NCI-H1105 (cell line): ENCODE measurements at regions not wholly inside any gene's neighbourhood (a gene's known extent, or its start where the extent isn't known, plus 50 kb on each side); places are given as distances from the start of the nearest gene placed in this dataset.
A peak's percentile ranks its signal among the peaks of the same experiment; 100 is the strongest.
"Not testable (repeated sequence)": the region's sequence is repeated elsewhere in the genome, so short reads cannot be mapped to it uniquely, and the experiment has no call there.

Experiments
- DNase-seq: peaks from one replicate; lab custom pipeline; 2025; lab: John Stamatoyannopoulos, UW

DNA sequence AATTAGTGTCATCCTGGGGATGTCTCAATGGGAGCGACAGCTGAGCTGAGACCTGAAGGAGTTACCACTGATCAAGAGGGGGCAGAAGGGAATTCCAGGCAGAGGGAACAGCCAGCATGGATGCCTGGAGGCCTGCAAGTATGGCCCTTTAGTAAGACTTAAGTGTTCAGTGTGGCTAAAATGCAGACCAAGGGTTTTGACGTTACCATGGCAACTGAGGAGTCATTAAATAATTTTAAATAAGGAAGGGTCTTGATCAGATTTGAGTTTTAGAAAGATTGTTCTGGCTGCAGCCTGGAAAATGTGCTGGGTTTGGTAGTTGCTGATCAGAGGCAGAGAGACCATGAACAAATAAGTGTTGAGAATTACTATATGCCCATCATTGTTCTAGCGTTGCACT lies 285.5 kb downstream of the USP46 start:
- no peak for DNase-seq

DNA sequence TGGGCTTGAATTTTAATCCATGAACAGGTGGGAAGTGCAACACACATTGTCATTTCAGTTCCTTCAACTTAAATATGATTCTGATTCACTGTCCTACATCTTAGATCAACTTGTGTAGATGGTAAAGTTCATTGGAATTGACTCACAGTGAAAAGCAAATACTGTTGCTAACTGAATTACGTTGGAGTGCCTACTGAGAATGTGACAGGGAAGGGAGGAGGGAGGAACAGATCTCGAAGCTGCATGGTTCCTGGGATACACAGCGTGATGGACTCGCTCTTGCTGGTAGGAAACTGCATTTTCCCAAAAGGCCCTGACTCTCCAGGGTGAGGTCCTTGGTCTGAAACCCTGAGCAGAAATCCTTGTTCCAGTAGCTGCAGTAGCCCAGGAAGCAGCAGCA lies 284.2 kb downstream of the USP46 start:
- DNase-seq, result no peak

DNA sequence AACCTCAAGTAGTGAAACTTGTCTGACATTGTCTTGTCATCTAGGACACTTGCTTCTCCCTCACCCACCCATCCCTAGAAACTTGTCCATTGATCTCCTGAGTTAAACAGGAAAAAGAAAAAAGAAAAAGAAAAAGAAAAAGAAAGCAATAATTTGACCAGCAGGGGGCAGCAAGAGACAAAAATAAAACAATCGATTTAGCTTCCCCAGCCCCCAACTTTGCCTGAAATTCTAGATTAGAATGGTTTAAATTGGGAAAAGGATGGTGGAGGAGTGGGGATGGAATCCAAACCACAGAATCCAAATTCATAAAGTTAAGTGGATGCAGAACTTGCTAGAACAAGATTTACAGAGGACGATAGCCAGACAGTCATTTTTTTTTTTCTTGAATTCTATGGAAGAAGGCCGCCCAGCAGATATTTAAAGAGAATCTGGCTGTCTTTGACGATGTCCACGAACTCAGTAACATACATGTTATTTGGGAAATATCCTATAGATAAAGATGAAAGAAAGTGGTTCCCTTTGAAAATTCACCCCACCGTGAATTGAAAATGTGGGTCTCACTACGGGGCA lies 282.9 kb downstream of the USP46 start:
- peak; percentile 15 for DNase-seq

DNA sequence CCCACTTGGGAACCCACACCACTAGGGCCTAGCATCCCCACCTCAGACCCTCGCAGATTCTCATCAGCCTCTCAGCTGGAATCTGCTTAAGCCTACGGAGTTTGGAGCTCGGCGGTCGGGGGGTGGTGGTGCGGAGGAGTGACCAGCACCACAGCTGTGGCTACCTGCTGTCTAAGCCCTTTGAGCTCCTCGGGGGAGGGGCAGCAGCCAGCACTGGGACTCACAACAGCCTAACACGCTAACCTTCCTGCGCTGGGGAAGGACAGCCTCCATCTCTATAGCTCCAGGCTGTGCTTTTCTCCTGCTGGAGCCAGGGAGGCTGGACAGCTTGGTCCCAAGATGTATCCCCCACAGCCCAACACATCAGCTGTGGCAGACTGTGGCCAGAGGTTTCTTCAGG lies 281.5 kb downstream of the USP46 start:
- no peak for DNase-seq

DNA sequence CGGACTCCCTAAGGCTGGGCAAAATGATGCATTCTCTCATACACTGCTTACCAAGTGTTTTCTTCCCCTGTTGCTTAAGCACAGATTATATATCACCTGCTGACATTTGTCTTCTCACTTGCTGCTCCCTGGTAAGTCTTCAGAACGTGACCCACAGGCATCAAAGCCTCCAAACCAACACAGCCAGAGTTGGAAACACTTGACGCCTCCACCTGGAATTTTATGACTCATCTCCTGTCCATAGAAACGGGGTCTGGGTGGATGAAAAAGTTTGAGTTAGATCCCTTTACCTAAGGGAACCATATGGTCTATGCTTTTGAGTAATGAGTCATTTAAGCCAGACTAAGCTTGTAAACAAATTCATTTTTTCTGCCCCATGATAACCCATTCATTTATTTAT lies 251.6 kb downstream of the USP46 start:
- DNase-seq, result no peak

DNA sequence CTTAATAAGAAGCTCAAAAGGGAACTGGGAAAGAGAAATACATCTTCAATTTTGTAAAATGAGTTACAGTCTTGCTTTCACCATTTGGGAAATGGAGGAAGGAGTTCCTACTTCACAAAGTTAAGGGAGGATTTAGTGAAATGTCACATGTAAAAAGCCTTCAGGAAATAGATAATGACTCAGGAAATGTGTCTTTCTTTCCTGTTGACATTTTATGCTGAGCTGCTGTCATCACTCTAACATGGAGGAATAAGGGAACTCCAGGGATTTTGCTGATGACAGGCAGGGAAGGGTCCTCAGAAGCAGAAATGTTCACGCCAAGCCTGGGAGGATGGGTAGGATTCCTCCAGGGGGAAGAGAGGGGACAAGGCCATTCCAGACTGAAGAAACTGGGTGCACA lies 251.1 kb downstream of the USP46 start:
- DNase-seq, result no peak

DNA sequence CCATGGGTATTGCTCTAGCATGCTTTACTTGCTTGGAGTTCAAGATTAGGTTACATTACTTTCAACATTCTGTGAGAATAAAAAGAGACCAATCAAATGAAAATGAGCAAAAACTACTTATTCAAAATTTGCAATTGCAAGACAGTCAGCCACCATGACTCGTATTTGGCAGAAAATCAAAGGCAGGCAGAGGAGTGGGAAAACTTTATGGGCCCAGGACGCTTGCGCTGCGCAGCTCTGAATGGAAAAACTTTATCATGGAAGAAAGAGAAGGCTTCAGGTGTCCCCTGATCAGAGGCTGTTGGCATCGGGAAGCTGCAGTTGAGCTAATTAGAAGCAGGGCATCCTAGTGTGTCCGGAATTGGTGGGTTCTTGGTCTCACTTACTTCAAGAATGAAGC lies 250.6 kb downstream of the USP46 start:
- no peak for DNase-seq

DNA sequence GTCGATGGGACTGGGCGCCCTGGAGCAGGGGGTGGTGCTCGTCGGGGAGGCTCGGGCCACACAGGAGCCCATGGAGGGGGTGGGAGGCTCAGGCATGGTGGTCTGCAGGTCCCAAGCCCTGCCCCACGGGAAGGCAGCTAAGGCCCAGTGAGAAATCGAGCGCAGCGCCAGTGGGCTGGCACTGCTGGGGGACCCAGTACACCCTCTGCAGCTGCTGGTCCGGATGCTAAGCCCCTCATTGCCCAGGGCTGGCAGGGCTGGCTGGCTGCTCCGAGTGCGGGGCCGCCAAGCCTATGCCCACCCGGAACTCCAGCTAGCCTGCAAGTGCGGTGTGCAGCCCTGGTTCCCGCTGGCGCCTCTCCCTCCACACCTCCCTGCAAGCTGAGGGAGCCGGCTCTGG lies 249.3 kb downstream of the USP46 start:
- not testable (repeated sequence) for DNase-seq

DNA sequence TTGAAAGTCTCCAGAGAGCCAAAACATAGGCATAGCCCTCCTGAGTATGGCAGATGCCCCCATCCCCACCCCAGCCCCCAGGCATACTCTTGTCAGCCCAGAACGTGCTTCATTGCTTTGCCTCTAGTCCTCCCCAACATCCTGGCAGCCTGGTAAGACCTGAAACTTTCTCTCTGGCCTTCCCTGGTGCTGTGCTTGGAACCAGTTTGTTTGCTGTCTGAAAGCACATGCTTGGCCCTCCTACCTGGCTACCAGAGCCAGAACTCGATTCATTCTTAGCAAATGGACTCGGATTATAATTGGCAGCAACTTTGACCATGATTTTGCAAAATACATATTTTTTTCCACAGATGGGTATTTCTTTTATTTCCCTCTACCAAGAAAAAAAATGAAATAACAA lies 248.1 kb downstream of the USP46 start:
- DNase-seq, result no peak

DNA sequence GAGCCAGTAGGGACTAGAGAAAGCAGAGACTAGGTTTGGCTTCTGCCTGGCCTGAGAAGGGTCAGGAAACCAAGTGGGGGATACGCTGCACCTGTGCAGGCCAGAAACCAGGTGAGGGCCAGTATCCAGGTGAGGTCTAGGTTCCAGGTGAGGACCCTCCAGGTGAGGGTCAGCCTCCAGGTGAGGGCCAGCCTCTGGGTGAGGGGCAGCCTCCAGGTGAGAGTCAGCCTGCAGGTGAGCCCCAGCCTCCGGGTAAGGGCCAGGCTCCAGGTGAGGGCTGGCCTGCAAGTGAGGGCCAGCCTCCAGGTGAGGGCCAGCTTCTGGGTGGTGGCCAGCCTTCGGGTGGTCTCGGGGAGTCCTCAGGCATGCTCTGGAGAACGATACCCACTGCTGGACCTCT lies 238.8 kb downstream of the USP46 start:
- DNase-seq, result no peak

DNA sequence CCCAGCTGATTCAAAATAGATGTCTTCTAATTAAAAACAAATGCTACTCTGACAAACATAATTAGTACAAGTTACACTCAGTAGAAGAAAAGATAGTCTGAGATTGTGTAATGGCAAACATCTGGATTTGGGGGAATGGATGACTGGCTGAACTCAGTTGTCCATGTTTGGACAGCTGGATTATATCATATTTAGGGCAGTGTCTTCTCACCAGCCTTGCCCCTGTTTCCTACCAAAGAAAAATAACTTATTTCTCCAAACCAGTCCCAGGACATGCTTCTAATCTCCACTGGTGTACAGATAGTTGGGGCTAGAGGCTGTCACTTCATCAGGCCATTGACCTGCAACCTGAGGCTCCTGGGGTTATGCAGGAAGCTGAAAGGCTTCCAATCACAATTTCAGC lies 237.3 kb downstream of the USP46 start:
- no peak for DNase-seq

DNA sequence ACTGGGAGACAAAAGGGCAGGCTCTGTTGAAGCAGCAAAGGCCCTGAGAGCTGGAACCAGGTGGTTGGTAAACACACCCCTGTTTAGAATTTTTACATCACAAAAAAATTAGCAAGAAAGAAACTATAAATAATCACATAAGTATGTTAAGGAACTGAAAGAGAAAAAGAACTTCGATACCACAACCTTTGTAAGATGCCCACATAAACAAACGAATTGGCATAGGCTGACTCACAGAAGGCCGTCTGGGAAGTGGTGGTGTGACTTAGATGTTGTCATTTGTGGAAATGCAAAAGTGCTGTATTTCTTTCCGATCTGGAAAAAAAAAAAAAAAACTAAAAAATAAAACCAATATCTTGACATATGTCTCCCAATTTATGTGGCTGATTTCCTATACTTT lies 235.1 kb downstream of the USP46 start:
- no peak for DNase-seq

DNA sequence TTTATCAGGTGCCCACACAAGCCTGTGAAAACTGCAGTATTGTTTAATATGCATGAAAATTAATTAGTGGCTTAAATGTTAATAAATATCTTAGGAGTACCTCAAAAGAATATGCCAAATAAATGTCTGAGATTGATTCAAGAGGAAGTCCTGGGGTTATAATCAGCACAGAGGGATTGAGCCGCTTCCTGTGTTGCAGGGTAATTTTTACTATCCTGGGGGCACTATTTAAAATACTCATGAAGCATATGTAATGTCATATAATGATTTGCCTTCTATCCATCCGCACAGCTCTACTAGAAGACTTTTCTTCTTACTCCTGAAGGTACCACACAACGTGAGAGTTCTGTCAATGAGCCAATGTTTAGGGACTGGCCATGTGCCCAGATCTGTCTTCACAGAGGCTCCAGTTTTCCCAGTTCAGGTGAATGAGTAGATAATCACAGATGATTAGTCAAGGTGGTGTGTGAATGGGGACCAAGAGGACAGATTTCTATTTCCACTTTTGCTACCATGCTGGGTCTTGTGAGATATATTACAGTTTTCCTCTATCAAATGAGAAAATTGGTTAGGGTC lies 233.3 kb downstream of the USP46 start:
- DNase-seq, result peak; percentile 39

DNA sequence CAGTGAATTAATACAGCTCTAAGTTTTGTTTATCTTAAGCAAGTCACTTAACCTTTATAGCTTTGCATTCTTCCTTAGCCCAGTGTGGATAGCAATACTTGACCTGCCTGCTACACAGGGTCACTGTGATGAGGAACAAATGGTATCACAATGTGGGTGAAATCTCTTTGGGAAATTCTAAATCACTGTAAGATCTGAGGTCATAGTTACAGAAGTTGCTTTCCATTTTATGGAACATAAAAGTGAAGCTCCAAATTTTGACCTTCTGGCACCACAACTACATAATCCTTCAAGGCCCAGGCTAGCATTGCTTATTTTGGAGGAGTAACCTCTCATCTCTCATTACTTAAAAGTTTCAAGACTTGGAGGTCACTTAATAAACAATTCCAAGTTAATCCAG lies 227.7 kb downstream of the USP46 start:
- DNase-seq, result no peak

DNA sequence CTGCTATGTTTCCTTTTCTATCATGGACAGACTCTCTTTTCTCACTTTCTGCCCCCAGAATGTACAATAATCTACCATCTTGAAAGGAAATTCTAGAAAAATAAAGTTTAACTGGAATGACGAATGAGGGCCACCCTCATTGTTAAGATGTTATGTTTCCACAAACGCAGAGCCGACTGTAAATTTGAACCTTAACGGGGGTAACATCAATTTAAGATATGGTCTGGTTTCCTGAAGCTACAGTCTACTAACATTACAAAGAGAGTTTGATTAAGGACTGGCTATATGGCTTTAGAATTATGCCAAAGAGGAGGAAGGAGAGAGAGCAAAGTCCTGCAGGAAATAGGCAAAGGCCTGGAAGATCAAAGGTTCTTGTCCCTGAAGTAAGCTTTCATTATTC lies 227.2 kb downstream of the USP46 start:
- no peak for DNase-seq

DNA sequence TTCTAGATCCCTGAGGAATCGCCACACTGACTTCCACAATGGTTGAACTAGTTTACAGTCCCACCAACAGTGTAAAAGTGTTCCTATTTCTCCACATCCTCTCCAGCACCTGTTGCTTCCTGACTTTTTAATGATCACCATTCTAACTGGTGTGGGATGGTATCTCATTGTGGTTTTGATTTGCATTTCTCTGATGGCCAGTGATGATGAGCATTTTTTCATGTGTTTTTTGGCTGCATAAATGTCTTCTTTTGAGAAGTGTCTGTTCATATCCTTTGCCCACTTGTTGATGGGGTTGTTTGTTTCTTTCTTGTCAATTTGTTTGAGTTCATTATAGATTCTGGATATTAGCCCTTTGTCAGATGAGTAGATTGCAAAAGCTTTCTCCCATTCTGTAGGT lies 216.6 kb downstream of the USP46 start:
- not testable (repeated sequence) for DNase-seq

DNA sequence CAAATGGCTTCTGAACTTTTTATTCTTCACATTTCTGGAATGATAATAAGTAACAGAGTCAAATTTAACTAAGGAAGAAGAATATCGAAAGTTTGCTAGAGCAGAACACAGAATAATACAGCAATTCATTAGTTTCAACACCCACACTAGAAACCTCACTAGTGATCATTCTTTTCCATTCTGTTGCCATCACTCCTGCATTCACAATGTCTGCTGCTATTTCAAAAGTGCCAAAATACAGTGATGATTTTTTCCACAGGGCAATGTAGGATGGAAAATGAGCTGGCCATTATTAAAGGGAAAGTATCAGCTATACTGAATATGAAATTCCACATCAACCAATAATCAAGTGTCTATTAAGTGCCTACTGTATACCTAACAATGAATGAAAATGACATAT lies 186.7 kb downstream of the USP46 start:
- no peak for DNase-seq

DNA sequence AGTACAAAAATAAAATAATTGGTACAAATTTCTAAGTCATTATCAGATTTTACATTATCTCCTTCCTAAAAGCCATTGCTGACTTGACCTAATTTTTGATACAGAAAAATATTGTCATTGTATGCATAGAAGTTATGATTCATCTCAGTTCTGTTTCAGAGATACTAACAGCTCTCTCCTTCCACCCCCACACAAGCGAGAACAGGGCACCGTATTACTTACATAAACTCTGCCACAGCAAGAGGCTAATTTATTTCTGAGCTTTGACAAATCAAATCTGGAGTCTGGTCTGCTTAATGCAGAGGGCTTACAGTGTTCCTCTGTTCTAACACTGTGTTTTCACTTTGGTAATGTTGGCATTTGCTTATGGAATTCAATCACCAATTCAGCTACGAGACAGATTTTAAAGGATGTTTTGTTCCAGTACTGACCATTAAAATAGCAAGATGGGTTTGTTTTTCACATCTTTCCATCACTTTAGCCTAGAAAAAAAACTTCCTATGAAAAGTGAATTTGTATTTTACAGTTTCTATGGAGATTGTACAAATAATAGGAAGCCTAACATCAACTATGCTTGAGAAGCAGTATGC lies 181.8 kb downstream of the USP46 start:
- no peak for DNase-seq

DNA sequence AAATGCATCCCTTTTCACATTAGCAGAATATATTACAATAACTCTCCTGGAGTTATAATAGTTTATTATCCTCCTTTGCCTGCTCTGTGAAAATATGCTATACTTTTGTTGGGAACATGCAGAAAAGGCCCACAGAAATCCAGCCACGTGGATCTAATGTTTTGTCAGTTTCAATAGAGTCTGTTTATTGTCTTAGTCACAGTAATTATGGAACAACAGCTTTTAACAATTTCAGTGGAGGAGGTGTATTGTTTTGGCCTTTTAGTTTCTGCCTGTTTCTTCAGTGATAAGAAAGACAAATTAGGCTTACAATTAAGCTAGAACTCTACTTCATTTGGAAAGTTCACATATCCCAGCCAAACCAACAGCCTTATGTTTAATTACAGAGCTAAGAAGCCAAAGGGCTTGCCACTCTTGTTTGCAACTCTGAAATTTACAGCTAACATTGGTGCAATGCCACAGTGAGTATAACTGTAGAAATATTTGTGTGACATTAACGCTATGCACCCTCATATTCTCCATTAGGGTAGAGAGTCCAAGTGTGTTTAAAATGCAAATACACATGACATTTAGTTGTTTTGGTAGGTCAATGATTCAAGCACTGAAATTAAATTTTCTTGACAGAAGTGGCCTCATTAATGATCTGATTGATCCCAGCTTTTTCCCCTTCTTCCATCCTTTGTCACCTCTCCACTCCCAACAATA lies 175.8 kb downstream of the USP46 start:
- DNase-seq, result no peak

DNA sequence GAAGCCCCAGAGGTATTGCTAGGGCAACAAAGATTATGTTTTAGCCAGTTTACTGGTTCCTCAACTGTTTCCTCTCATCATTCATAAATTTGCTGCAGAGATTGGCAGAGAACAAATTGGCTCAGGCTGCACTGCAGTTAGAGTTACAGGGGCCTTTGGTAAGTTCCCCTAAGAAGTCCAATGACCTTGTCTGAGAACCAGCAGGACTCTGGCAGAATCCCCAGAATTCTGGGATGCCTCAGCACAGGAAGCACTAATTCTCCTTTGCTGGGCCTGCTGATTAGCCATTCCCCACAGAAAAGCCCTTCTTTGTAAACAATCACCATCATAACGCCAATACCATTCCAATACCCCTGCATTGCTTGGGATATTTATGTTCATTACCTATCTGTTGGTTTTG lies 151.3 kb downstream of the USP46 start:
- DNase-seq, result no peak

DNA sequence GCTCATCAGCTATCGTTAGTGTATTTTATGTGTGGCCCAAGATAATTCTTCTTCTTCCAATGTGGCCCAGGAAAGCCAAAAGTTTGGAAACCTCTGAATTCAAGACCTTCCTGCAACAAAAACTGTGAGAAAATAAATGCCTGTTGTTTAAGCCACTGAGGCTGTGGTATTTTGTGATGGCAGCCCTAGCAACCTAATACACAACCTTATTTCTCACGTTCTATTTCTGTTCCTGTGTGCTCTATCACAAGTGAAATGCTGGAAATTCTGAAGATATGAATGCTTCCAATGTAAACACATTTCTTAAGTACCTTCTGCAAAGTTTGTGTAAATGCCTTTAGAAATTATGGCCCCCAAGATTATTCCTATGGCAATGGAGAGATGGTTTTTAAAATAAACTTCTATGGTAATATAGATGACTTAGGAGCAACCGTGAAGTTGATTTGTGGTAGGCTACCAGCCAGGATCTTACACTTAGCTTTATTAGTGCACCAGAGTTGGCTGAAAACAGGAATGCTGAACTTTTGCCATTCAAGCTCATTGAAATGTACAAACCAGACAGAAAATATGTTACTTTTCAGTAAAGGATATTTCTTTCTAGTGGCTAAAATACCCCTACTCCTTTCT lies 148.0 kb downstream of the USP46 start:
- DNase-seq, result no peak

DNA sequence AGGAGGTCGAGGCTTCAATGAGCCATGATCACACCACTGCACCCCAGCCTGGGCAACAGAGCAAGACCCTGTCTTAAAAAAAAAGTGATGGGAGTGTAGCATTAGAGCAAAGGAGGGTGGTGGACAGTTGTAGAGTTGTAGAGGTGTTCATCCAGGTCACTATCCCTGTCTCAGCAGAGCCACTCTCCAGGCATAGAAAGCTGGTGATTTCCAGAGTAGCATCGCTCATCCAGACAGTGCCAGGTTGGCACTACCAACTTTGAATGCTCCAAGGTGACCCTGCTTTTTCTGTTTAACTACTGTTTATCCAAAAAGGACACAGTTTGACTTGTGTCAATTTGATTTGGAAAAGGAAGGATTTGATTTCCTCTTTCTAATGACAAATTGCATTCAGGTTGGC lies 147.3 kb downstream of the USP46 start:
- DNase-seq, result no peak

DNA sequence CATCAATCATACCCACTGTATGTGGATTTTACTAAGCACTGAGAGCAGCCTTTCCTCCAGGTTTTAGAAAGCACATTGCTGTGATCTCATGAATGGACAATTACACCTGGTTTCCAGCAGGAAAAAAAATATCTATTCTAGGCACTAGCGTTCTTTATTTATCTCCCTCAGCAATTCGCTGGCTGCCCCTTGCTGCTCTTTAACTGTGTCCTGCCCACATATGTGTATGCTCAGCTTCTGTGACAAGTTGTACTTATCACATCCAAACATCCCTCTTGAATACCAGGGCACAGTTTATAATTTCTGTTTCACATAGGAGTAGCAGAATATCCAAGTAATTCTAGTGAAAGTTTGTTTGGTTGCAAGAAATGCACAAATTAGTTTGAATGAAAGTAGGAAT lies 146.8 kb downstream of the USP46 start:
- DNase-seq, result no peak
